ENCODE measurements at regions not wholly inside any gene's neighbourhood (a gene's known extent, or its start where the extent isn't known, plus 50 kb on each side); places are given as distances from the start of the nearest gene placed in this dataset.

- no peak overlapping the region for H3K4me3 ChIP-seq (ENCODE audit: low read depth, low read length)
- TF ChIP-seq CTCF (conservative IDR thresholded peaks at IDR 0.05; ENCODE audit: low read depth, low read length), result no peak
- no peak for DNase-seq (ENCODE audit: low read depth)
Observed at GRCh38 chr3:176087066-176087697, 1110.1 kb downstream of the TBL1XR1 start.

- no peak for TF ChIP-seq CTCF (conservative IDR thresholded peaks at IDR 0.05; ENCODE audit: low read depth, low read length)
- no peak overlapping the region for H3K4me3 ChIP-seq (ENCODE audit: low read depth, low read length)
- no peak for DNase-seq (ENCODE audit: low read depth)
Observed at GRCh38 chr3:176079785-176080184, 1117.5 kb downstream of the TBL1XR1 start.

GRCh38 chr3:176078906-176079305 lies 1118.4 kb downstream of the TBL1XR1 start:
- DNase-seq (ENCODE audit: low read depth), result no peak
- TF ChIP-seq CTCF (conservative IDR thresholded peaks at IDR 0.05; ENCODE audit: low read depth, low read length), result no peak
- no peak overlapping the region for H3K4me3 ChIP-seq (ENCODE audit: low read depth, low read length)

DNA sequence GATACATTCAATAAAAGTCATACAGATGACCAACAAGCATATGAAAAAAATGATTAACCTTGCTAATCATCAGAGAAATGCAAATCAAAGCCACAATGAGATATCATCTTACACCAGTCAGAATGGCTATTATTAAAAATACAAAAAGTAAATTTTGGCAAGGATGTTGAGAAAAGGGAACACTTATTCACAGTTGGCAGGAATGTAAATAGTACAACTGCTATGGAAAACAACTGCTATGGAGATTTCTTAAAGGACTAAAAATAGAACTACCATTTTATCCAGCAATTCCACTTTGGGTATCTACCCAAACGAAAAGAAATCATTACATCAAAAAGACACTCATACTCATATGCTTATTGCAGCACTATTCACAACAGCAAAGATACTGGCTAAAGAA lies 1121.8 kb downstream of the TBL1XR1 start:
- no peak for TF ChIP-seq CTCF (conservative IDR thresholded peaks at IDR 0.05; ENCODE audit: low read depth, low read length)
- H3K4me3 ChIP-seq (ENCODE audit: low read depth, low read length), result no peak overlapping the region

DNA sequence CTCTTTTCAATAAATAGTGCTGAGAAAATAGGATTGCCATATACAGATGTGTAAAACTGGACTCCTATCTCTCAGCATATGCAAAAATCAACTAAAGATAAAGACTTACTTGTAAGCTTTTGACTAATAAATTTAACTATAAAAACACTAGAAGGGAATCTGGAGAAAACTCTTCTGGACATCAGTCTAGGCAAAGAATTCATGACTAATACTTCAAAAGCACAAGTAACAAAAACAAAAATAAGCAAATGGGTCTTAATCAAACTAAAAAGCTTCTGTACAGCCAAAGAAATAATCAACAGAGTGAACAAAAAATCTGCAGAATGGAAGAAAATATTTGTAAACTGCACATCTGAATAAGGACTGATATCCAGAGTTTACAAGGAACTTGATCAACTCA lies 1122.2 kb downstream of the TBL1XR1 start:
- TF ChIP-seq CTCF (conservative IDR thresholded peaks at IDR 0.05; ENCODE audit: low read depth, low read length), result no peak
- DNase-seq (ENCODE audit: low read depth), result no peak
- no peak overlapping the region for H3K4me3 ChIP-seq (ENCODE audit: low read depth, low read length)

More for the DNA sequence above, 1121.8 kb downstream of the TBL1XR1 start:
- no peak for DNase-seq (ENCODE audit: low read depth)

DNA sequence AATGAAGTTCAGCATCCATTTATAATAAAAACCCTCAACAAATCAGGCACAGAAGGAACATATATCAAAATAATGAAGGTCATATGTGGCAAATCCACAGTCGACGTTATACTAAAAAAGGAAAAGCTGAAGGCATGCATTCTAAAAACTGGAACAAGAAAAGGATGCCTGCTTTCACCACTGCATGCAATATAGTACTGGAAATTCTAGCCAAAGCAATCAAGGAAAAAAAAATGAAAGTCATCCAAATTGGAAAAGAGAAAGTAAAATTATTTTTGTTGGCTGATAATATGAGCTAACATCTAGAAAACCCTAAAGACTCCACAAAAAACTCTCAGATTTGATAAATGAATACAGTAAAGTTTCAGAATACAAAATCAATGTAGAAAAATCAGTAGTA lies 1123.2 kb downstream of the TBL1XR1 start:
- DNase-seq (ENCODE audit: low read depth), result no peak
- no peak overlapping the region for H3K4me3 ChIP-seq (ENCODE audit: low read depth, low read length)
- no peak for TF ChIP-seq CTCF (conservative IDR thresholded peaks at IDR 0.05; ENCODE audit: low read depth, low read length)

- no peak overlapping the region for H3K4me3 ChIP-seq (ENCODE audit: low read depth, low read length)
- no peak for TF ChIP-seq CTCF (conservative IDR thresholded peaks at IDR 0.05; ENCODE audit: low read depth, low read length)
- no peak for DNase-seq (ENCODE audit: low read depth)
Observed at GRCh38 chr3:176071943-176072342, 1125.3 kb downstream of the TBL1XR1 start.
